Activated naive CD8-positive, alpha-beta T cell treated with anti-CD3 and anti-CD28 coated beads, Interleukin-2, amount 50 U/mL, for 24 hours (primary cell): ENCODE measurements at regions not wholly inside any gene's neighbourhood (a gene's known extent, or its start where the extent isn't known, plus 50 kb on each side); places are given as distances from the start of the nearest gene placed in this dataset.

ENCODE experiments used
- ATAC-seq: fragments of 150-1000 bp; cut with Tn5 transposase; one replicate; pipeline ENCODE4 v1.10.0; 2021
- DNase-seq: peaks from one replicate; pipeline ENCODE4 v3.0.0; 2021
- H3K27ac Mint-ChIP-seq: one replicate; pipeline ENCODE4 v1.8.0; 2021; ENCODE audit warnings: mild to moderate bottlenecking, mixed read lengths
- H3K27me3 Mint-ChIP-seq: one replicate; pipeline ENCODE4 v1.8.0; 2021; ENCODE audit warnings: mixed read lengths
- H3K36me3 Mint-ChIP-seq: one replicate; pipeline ENCODE4 v1.8.0; 2021; ENCODE audit warnings: low read depth, mixed read lengths
- H3K4me1 Mint-ChIP-seq: one replicate; pipeline ENCODE4 v1.8.0; 2021; ENCODE audit warnings: mixed read lengths
- H3K4me3 Mint-ChIP-seq: one replicate; pipeline ENCODE4 v1.8.0; 2021; ENCODE audit warnings: mild to moderate bottlenecking, moderate library complexity, mixed read lengths
- H3K9me3 Mint-ChIP-seq: one replicate; pipeline ENCODE4 v1.8.0; 2021; ENCODE audit warnings: mixed read lengths

DNA sequence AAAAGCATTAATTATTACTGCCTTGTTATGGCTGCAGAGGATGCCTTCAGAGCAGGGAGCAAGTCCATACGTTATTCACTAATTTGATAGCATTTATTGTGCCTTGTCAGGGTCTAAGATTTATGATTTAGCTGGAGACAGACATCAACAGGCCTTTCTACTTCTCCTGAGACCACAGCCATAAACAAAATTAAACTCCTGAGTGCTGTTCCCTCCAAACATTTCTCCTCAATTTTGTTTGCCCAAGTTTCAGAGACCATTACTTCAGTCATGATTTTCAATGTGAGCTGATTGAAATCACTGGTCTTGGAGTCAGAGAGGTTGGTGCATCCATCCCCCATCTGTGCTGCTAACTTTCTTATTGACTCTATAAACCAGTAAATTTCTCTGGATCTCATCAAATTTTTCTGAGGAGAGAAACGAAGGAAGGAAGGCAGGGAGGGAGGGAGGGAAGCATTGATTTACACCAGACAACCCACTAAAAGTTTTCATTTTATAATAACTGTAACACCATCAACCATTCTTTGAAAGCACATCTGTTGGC, 423.6 kb upstream of the CDH11 start:
- DNase-seq: no peak
- no peaks in the 10 kb centered on the region for H3K36me3 Mint-ChIP-seq
- peaks cover 12% of the 10 kb centered on the region for H3K9me3 Mint-ChIP-seq
- no peak for ATAC-seq
- H3K27ac Mint-ChIP-seq: no peak overlapping the region
- no peak overlapping the region for H3K4me3 Mint-ChIP-seq
- H3K27me3 Mint-ChIP-seq: no peaks in the 10 kb centered on the region
- no peaks in the 10 kb centered on the region for H3K4me1 Mint-ChIP-seq

DNA sequence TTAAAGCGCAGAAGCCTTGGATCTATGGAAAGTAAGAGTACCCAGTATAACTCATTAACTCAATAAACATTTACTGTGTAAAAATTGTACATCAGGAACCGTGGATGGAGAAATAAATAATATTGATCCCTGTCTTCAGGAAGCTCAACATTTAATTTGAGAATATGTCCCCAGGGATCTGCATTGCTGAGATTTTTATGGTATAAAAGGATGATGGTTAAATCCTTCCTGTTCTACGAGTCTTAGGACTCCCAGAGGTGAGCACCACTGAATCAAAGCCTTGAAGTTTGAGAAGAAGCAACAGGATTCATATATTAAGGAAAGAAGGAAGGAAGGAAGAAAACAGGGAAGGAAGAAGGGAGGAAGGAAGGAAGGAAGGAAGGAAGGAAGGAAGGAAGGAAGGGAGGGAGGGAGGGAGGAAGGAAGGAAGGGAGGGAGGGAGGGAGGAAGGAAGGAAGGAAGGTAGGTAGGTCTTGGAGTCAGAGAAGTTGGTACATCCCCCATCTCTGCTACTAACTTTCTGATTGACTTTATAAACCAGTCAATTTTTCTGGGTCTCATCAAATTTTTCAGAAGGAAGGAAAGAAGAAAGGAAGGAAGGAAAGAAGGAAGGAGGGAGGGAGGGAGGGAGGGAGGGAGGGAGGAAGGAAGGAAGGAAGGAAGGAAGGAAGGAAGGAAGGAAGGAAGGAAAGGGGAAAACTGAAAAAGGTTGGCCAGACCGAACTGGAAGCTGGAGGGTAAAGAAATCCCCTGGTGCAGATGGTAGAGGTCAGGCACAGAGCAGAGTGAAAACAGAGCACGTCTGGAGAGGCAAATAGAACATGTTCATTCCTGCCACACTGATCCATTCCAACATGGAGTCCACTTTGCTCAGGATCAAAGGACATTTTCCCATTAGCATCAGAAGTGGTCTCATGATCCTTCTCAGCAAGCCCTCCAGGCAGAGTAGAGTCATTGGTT, 422.2 kb upstream of the CDH11 start:
- H3K27me3 Mint-ChIP-seq: no peaks in the 10 kb centered on the region
- no peaks in the 10 kb centered on the region for H3K36me3 Mint-ChIP-seq
- H3K4me3 Mint-ChIP-seq: no peak overlapping the region
- ATAC-seq: no peak
- peaks cover 16% of the 10 kb centered on the region for H3K9me3 Mint-ChIP-seq
- no peaks in the 10 kb centered on the region for H3K4me1 Mint-ChIP-seq
- H3K27ac Mint-ChIP-seq: no peak overlapping the region
- DNase-seq: no peak

DNA sequence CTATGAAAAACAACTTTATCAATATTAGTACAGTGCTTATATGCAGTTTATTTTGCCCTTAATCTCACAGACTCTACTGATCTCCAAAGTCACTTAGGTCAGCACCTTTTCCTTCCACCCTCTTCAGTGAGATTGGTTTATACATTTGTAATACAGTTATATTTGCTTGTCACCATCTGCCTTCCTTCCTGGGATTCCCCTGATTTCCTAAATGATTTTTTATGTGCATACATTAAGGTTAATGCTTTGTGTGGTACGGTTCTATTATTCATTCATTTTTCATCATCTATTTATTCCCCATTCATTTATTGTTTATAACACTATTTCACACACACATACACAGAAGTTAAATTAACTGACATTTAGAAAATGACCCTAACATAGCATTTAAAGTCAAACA, 419.8 kb upstream of the CDH11 start:
- Mint-ChIP-seq H3K36me3 (no peaks in the 10 kb centered on the region), H3K9me3 (peaks cover 17% of the 10 kb centered on the region), H3K27me3 (no peaks in the 10 kb centered on the region), H3K4me1 (peaks cover 2% of the 10 kb centered on the region), H3K4me3 (no peak overlapping the region), H3K27ac (no peak overlapping the region)
- DNase-seq (no peak), ATAC-seq (no peak)

DNA sequence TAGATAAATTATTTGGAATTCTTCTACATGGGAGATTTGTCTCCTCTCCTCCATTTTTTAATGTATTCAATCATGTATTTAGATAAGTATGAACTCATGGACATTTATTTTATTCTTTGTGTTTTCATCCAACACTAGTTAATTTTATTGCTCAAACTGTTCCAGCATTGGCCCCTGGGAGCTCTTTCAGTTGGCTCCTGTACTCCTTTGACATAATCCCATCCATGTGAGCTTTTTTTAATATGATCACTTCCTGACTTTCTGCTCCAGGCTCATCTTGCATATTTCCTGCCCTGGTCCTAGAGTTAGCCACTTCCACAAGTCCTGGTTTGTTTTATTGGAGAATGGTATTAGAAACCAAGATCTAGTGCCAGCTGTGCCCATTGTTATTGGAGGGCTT, 419.0 kb upstream of the CDH11 start:
- Mint-ChIP-seq H3K36me3 (no peaks in the 10 kb centered on the region), H3K9me3 (peaks cover 20% of the 10 kb centered on the region), H3K27me3 (no peaks in the 10 kb centered on the region), H3K27ac (no peak overlapping the region), H3K4me1 (peaks cover 2% of the 10 kb centered on the region), H3K4me3 (no peak overlapping the region)
- no peak for DNase-seq
- no peak for ATAC-seq

GRCh38 chr16:65538976-65539375, 417.1 kb upstream of the CDH11 start:
- Mint-ChIP-seq H3K36me3 (no peaks in the 10 kb centered on the region), H3K27me3 (no peaks in the 10 kb centered on the region), H3K4me1 (peaks cover 2% of the 10 kb centered on the region), H3K27ac (no peak overlapping the region), H3K4me3 (no peak overlapping the region), H3K9me3 (peaks cover 20% of the 10 kb centered on the region)
- no peak for DNase-seq
- no peak for ATAC-seq

- Mint-ChIP-seq H3K4me3 (no peak overlapping the region), H3K36me3 (no peaks in the 10 kb centered on the region), H3K9me3 (peaks cover 17% of the 10 kb centered on the region), H3K27ac (no peak overlapping the region), H3K27me3 (no peaks in the 10 kb centered on the region), H3K4me1 (peaks cover 2% of the 10 kb centered on the region)
- DNase-seq (no peak), ATAC-seq (no peak)
Measured at GRCh38 chr16:65537336-65537735, 415.5 kb upstream of the CDH11 start.

DNA sequence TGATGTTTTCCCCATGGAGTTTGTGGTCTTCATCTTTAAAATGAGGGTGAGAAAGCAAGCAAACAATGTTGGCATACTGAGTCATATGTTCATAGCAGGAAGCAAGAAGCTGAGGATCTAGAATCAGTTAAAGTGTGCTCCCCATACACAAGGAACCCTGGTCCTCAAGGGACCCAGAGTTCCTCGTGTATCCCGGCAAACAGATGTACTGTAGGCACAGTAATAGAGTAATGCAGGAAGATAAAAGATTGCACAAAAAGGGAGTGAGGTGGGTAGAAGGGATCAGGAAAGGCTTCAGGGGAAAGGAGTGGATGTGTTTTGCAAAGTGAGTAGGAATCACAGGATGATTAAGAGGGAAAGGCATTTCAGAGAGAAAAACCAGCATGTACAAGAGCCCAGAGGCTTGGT, 412.3 kb upstream of the CDH11 start:
- H3K27ac Mint-ChIP-seq: no peak overlapping the region
- peaks cover 11% of the 10 kb centered on the region for H3K9me3 Mint-ChIP-seq
- H3K36me3 Mint-ChIP-seq: no peaks in the 10 kb centered on the region
- DNase-seq: no peak
- no peak for ATAC-seq
- H3K4me3 Mint-ChIP-seq: no peak overlapping the region
- peaks cover 2% of the 10 kb centered on the region for H3K4me1 Mint-ChIP-seq
- H3K27me3 Mint-ChIP-seq: no peaks in the 10 kb centered on the region

- Mint-ChIP-seq H3K27me3 (no peaks in the 10 kb centered on the region), H3K27ac (no peak overlapping the region), H3K4me3 (no peak overlapping the region), H3K36me3 (no peaks in the 10 kb centered on the region), H3K9me3 (peaks cover 7% of the 10 kb centered on the region), H3K4me1 (no peaks in the 10 kb centered on the region)
- DNase-seq (no peak), ATAC-seq (no peak)
Measured at GRCh38 chr16:65532846-65533245, 411.0 kb upstream of the CDH11 start.

GRCh38 chr16:65532258-65532657, 410.4 kb upstream of the CDH11 start:
- Mint-ChIP-seq H3K4me3 (no peak overlapping the region), H3K9me3 (peaks cover 7% of the 10 kb centered on the region), H3K4me1 (no peaks in the 10 kb centered on the region), H3K27me3 (no peaks in the 10 kb centered on the region), H3K36me3 (no peaks in the 10 kb centered on the region), H3K27ac (no peak overlapping the region)
- DNase-seq (no peak), ATAC-seq (no peak)

- H3K27ac Mint-ChIP-seq: no peak overlapping the region
- DNase-seq (no peak), ATAC-seq (no peak)
- H3K36me3 Mint-ChIP-seq: no peaks in the 10 kb centered on the region
- H3K27me3 Mint-ChIP-seq: no peaks in the 10 kb centered on the region
- H3K4me3 Mint-ChIP-seq: no peak overlapping the region
- no peaks in the 10 kb centered on the region for H3K4me1 Mint-ChIP-seq
- peaks cover 7% of the 10 kb centered on the region for H3K9me3 Mint-ChIP-seq
Measured at GRCh38 chr16:65531475-65531874, 409.6 kb upstream of the CDH11 start.

DNA sequence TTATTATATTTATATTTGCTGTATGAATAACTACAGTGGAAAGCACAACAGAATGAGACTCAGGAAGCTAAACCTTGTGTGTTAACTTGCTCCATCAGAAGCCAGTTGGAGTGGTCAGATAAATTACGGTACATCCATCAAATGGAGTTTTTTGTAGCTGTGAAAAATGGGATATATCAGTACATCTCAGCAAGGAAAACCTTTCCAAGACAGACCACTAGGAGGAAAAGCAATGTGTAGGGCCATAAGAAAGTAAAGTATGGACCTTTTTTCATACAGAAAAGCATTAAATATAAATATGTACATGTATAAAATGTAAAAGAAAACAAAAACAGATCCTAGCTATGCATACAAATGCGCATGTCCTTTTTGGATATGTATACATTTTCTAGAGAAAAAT, 403.8 kb upstream of the CDH11 start:
- DNase-seq (no peak), ATAC-seq (no peak)
- no peak overlapping the region for H3K4me3 Mint-ChIP-seq
- peaks cover 4% of the 10 kb centered on the region for H3K9me3 Mint-ChIP-seq
- no peaks in the 10 kb centered on the region for H3K4me1 Mint-ChIP-seq
- H3K36me3 Mint-ChIP-seq: no peaks in the 10 kb centered on the region
- H3K27ac Mint-ChIP-seq: no peak overlapping the region
- H3K27me3 Mint-ChIP-seq: no peaks in the 10 kb centered on the region

DNA sequence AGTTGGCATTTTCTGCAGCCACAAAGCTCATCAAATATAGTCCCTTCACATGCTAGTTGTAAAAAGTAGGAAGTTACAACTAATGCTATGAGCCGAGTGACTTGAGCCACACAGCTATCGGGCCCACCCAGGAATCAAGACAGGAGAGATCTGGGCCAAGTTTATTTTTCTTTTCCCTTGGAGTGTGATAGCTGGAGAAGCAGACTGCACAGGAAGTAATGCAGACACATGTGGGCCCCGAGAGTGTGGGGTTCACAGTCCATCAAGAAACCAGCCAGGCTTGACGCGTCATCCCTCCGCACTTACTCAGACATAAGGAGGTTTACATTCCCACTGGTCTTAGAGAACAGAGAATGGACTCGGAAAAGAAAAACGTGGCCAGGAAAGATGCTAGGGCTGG, 403.1 kb upstream of the CDH11 start:
- H3K9me3 Mint-ChIP-seq: peaks cover 4% of the 10 kb centered on the region
- no peaks in the 10 kb centered on the region for H3K4me1 Mint-ChIP-seq
- H3K36me3 Mint-ChIP-seq: no peaks in the 10 kb centered on the region
- no peak overlapping the region for H3K4me3 Mint-ChIP-seq
- DNase-seq (no peak), ATAC-seq (no peak)
- H3K27me3 Mint-ChIP-seq: no peaks in the 10 kb centered on the region
- H3K27ac Mint-ChIP-seq: no peak overlapping the region

DNA sequence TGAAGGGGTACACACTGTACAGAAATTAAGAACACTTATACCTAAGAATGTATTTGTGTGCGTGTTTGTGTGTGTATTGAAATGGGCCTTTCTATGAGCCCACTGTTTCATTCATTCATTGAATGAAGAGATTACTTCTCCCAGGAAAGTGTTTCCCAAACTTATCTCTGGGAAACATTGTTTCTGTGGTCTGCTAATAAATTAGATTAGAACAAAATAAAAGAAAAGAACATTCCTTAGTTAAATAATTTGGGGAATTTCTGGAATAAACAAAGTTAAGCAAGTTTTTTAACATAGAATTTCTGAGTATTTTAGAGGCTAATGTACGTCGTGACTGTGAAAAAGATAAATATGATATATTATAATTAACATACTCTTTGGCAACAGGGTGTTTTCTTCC, 402.4 kb upstream of the CDH11 start:
- Mint-ChIP-seq H3K27me3 (no peaks in the 10 kb centered on the region), H3K4me1 (no peaks in the 10 kb centered on the region), H3K9me3 (peaks cover 4% of the 10 kb centered on the region), H3K36me3 (no peaks in the 10 kb centered on the region), H3K27ac (no peak overlapping the region), H3K4me3 (no peak overlapping the region)
- no peak for ATAC-seq
- no peak for DNase-seq

DNA sequence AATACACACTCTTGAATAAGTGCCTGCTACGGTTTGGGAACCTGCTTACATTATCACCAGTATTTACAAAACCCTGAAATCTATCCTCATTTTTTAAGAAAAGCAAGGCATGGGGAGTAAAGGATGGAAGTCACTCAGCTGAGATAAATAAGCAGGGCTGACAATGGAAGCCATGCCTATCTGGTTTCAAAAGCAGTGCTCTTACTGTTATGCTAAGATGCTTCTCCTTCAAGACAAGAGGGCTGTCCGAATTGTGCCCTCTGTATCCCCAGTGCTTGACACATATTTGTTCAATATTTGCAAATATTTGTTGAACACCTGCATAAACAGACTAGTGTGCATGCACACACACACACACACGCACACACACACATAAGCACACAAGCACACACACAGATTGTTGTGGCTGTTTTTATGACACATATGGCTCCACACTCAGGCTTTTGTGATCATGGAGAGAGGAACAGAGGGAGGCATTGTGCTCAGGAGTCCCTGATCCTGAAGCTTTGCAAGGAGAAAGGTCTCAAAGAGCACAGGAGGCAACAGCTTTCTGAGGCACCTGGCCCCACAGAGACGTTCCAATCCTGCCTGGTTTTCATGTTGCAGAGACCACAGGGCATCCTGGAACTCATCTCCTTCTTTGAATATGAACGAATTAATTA, 401.6 kb upstream of the CDH11 start:
- Mint-ChIP-seq H3K27ac (no peak overlapping the region), H3K36me3 (no peaks in the 10 kb centered on the region), H3K4me1 (no peaks in the 10 kb centered on the region), H3K4me3 (no peak overlapping the region), H3K27me3 (no peaks in the 10 kb centered on the region), H3K9me3 (peaks cover 4% of the 10 kb centered on the region)
- DNase-seq (no peak), ATAC-seq (no peak)

DNA sequence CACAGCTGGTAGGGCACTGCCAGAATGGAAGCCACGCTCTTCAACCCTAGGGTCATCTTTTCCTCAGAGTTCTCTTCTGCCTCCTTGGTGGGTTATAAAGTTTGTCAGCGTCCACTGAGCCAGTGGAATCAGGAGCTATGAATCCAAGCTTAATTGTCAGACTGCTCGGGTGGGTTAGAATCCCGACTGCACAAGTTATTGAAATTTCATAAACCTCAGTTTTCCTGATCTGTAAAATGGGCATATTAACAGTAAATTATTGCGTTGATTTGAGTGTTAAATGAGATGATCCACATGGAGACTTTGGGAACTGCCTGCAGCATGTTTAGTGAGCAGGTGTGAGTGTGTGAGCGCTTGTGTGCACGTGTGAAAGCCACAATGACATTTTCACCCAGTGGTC, 400.5 kb upstream of the CDH11 start:
- no peak overlapping the region for H3K27ac Mint-ChIP-seq
- no peak overlapping the region for H3K4me3 Mint-ChIP-seq
- H3K27me3 Mint-ChIP-seq: no peaks in the 10 kb centered on the region
- peaks cover 4% of the 10 kb centered on the region for H3K9me3 Mint-ChIP-seq
- ATAC-seq: no peak
- no peaks in the 10 kb centered on the region for H3K36me3 Mint-ChIP-seq
- H3K4me1 Mint-ChIP-seq: no peaks in the 10 kb centered on the region
- DNase-seq: no peak
